GM18909 (cell line): ENCODE measurements at regions not wholly inside any gene's neighbourhood (a gene's known extent, or its start where the extent isn't known, plus 50 kb on each side); places are given as distances from the start of the nearest gene placed in this dataset.

Experiments used
- ATAC-seq: cut with Tn5 transposase; IDR thresholded peaks from one replicate; pipeline ENCODE4 v1.9.1; 2021; ENCODE audit warnings: mild to moderate bottlenecking; ENCODE audit not compliant: unreplicated experiment, poor library complexity

DNA sequence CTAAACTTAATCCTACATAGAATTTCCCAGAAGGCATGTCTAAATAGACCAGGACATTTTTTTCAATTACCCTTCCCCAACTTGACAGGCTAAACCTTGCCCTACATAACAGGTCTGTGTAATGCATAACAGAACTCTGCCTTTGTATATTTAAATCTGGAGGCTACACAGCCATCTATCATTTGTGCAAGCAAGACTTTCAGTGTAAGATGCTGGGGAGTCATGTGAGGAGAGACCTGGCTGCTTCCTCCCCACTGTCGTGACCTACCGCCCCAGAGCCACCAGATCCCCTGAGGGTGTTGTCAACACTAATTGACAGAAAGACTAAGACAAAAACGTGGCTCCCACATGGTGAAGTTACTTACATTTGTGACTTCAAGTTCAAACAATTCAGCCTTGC, 342.2 kb downstream of the PPARGC1A start:
- no peak for ATAC-seq

DNA sequence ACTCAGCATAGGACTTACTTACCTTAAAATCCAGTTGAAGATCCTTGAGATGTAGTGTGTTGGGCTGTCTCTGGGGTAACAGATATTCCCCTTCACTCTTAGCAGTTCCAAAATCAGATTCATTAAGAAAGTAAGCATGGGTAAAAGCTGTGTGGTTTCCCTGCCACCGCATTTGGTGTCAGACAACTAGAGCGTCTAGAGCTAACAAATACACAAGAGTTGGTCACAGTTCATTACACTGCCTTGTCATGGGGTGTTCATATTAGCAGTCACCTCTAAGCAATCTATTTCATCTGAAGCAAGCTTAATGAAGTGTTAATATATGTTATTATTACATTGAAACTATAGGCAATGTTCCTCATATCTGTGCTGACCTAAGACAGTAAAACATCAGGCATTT, 342.8 kb downstream of the PPARGC1A start:
- ATAC-seq, result no peak

- no peak for ATAC-seq
These were observed 349.8 kb downstream of the PPARGC1A start for GRCh38 chr4:23539969-23540569.

GRCh38 chr4:23533859-23534258, 356.0 kb downstream of the PPARGC1A start:
- ATAC-seq, result no peak

DNA sequence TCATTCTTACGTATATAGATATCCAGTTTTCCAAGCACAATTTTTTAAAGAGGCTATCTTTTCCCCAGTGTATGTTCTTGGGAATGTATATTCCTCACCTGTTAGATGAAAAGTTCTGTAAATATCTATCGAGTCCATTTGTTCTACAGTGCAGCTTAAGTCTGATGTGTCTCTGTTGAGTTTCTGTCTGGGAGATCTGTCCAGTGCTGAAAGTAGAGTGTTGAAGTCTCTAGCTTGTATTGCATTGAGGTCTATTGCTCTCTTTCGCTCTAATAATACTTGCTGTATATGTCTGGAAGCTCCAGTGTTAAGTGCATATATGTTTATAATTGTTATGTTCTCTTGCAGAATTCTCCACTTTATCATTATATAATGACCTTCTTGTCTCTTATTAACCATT, 373.1 kb downstream of the PPARGC1A start:
- ATAC-seq, result no peak

DNA sequence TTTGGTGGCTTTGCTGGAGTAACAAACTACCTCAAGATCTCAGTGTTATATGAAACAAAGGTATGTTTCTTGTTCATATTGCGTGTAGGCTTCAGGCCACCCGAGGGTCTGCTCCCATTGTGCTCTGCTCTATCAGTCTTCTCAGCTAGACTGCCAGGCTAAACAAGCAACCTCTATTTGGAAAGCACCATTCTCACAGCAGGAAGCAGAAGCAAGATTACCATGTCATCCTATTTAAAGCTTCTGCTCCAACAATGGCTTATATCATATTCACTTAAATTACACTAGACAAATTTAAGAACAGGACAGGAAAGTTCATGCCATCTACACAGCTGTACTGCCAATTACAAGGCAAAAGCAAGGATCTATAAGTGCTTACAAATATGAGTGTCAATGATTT, 385.8 kb downstream of the PPARGC1A start:
- ATAC-seq, result no peak

DNA sequence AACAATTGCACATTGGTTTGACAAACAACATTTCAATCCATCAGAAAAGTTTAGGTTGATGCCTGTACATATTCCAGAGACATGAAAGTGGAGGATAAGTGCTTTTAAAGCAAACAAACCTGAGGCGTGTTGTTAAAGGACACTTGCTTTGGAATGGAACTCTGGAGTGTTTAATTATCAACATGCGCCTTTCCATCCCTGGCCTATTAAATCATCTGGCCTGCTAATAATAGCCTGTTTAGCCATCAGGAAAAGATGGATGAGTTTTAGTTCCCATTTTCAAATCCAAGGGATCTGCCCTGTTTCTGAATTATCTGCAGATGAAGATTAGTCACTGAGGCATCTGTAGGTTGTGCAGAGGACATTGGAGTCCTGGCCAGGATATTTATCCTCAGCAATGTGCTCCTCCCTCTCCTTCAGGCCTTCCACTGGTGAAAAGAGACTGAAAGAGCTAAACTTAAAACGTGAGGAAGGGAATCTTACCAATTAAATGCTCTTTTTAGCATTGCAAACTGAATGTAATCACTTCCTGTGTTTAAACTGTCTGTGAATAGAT, 388.9 kb downstream of the PPARGC1A start:
- no peak for ATAC-seq

DNA sequence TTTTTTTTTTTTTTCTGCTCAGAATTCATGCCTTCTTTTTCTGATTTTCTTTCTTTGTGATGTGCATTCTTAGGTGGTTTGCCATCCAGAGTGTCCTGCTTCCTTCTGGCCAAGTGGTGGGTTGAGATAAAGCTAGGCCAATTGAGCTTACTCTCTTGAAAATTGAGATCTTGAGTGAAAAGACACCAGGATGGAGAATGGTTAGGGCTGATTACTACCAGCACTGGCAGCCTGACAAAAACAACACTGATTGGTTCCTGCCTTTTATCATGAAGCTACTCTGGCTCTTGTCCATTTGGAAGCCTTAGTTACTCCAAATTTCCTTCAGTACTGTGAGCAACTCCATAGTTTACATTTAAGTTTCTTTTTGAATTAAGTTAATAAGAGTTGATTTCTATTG, 404.0 kb downstream of the PPARGC1A start:
- no peak for ATAC-seq

- ATAC-seq, result no peak
These were observed 405.2 kb downstream of the PPARGC1A start for GRCh38 chr4:23484689-23485088.

- no peak for ATAC-seq
These were observed 406.4 kb downstream of the PPARGC1A start for GRCh38 chr4:23483320-23483960.

DNA sequence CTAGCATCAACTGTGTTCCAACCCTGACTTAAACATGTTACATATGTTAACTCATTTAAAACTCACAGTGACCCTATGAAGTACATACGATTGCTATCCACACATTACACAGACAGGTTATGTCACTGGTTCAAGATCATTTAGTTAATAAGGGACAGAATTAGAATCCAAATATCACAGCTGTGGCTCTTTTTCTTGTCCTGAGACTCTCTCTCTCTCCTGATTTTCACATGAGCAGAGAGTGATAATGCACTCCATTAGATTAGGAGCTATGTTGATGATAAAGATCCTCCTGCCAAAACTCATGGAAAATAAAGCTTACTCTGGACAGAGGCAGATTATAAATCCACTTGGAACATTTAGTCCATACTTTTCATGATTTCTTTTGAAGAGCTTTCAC, 408.3 kb downstream of the PPARGC1A start:
- ATAC-seq, result no peak

- ATAC-seq, result no peak
These were observed 411.9 kb downstream of the PPARGC1A start for GRCh38 chr4:23477905-23478304.

- ATAC-seq, result no peak
These were observed 413.2 kb downstream of the PPARGC1A start for GRCh38 chr4:23476515-23477090.

GRCh38 chr4:23463071-23463470, 426.8 kb downstream of the PPARGC1A start:
- no peak for ATAC-seq

DNA sequence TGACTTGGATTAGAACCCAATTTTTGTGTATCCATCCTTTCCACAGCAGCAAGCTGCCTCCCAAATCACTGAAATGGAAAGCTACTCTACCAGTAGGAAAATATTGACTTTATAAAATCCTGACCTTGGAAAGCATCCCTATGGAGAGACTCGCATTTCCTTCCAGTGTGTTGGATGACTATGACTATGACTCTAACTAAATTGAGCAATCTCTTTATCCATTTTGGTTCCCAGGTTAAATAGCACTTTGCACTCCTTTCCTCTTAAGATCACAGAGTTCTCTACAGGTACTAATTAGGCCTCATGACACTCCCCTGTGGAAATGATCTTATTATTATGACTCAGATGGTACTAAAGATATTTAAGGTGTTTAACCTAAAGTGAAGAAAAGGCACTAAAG, 431.8 kb downstream of the PPARGC1A start:
- no peak for ATAC-seq

DNA sequence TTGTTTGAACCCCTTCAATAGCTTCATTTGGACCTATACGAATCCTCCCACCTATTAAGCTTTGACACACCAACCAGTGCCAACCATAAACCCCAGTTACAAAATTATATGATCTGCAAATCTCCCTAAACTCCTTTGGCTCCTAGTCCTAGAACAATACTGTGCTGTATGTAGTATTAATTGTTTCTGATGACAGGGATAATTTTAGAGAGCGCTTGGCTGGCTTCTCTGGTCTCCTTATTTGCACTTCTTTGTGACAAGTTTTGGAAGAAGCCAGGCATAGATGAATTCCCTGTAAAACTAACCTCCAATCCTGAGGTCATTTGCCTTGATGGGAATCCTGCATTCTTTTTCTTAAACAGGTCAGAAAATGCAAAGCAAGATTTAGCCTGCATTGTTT, 433.0 kb downstream of the PPARGC1A start:
- no peak for ATAC-seq

GRCh38 chr4:23455456-23456158, 434.2 kb downstream of the PPARGC1A start:
- ATAC-seq, result no peak

DNA sequence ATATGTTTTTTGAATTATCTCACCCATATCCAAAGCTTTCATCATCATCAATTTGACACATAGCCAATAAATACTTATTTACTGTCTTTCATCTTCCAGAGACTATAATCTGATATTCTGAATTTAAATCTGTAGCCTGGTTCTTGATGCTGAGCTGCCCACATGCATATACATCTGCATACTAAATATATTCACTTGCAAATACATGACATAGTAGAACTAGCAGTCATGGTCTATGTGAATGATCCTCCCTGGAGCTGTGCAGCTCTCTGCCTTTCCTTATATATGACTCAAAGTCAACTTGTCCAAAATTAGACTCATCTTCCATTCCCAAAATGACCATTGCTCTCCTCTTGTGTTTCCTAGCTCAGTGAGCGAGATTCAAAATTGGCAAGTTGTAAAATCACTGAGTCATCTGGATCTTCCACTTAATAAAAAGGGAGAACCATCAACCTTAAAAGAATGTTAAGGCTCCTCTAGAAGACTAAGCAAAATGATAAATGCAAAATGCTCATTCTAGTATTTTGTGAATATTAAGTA, 448.2 kb downstream of the PPARGC1A start:
- no peak for ATAC-seq

GRCh38 chr4:23438764-23439163, 451.1 kb downstream of the PPARGC1A start:
- ATAC-seq, result no peak

DNA sequence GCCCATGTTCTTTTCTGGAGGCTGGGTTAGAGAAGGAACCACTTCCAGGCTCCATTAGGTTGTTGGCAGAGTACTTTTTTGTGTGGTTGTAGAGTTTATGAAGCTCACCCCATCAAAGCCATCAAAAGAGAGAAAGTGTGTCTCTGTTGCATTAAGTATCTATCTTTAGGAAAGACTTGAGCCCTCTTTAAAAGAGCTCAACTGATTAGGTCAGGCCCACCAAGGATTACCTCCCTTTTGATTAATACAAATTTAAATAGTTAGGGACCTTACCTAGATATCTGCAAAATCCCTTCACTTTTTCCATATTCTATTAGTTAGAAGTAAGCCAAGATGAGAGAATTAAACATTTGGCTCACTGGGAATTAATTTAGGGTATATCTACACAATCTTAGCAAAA, 460.4 kb downstream of the PPARGC1A start:
- ATAC-seq, result no peak

- ATAC-seq, result no peak
These were observed 464.3 kb downstream of the PPARGC1A start for GRCh38 chr4:23425570-23425969.
